Hepatocyte (in vitro differentiated cells): ENCODE measurements at regions not wholly inside any gene's neighbourhood (a gene's known extent, or its start where the extent isn't known, plus 50 kb on each side); places are given as distances from the start of the nearest gene placed in this dataset.

Experiments used
- DNase-seq: peaks from one replicate; pipeline ENCODE4 v3.0.0-alpha.2; 2016; ENCODE audit warnings: low spot score
- H2AFZ ChIP-seq: fragments of 200-600 bp; sonication (generic); 2 replicates; pipeline ENCODE4 v1.6.0; 2016; ENCODE audit warnings: antibody characterized with exemption, mild to moderate bottlenecking
- H3K27ac ChIP-seq: fragments of 200-600 bp; sonication (generic); 2 replicates; pipeline ENCODE4 v1.5.1; 2016; ENCODE audit warnings: mild to moderate bottlenecking
- H3K27me3 ChIP-seq: fragments of 200-600 bp; sonication (generic); 2 replicates; pipeline ENCODE4 v1.6.1; 2016
- H3K36me3 ChIP-seq: fragments of 200-600 bp; sonication (generic); replicated peaks from 2 replicates; pipeline ENCODE4 v1.5.1; 2016; ENCODE audit warnings: low read depth; ENCODE audit not compliant: insufficient read depth
- H3K4me1 ChIP-seq: fragments of 200-600 bp; sonication (generic); 2 replicates; pipeline ENCODE4 v1.5.1; 2016; ENCODE audit warnings: mild to moderate bottlenecking, moderate library complexity; ENCODE audit not compliant: insufficient read depth
- H3K4me2 ChIP-seq: fragments of 200-600 bp; sonication (generic); 2 replicates; pipeline ENCODE4 v1.6.0; 2016
- H3K4me3 ChIP-seq: fragments of 200-600 bp; sonication (generic); 2 replicates; pipeline ENCODE4 v1.5.1; 2016; ENCODE audit warnings: mild to moderate bottlenecking
- H3K79me2 ChIP-seq: fragments of 200-600 bp; sonication (generic); 2 replicates; pipeline ENCODE4 v1.6.0; 2017; ENCODE audit warnings: mild to moderate bottlenecking
- H3K9me2 ChIP-seq: fragments of 200-600 bp; sonication (generic); replicated peaks from 2 replicates; pipeline ENCODE4 v1.6.0; 2017; ENCODE audit warnings: mild to moderate bottlenecking; ENCODE audit not compliant: insufficient read depth
- H3K9me3 ChIP-seq: fragments of 200-600 bp; sonication (generic); 2 replicates; pipeline ENCODE4 v1.5.1; 2016; ENCODE audit warnings: low read depth, mild to moderate bottlenecking
- H4K20me1 ChIP-seq: fragments of 200-600 bp; sonication (generic); 2 replicates; pipeline ENCODE4 v1.6.0; 2016; ENCODE audit warnings: mild to moderate bottlenecking; ENCODE audit not compliant: insufficient read depth, poor library complexity, severe bottlenecking
- EZH2 ChIP-seq: fragments of 200-600 bp; sonication (generic); IDR thresholded peaks from 2 replicates; pipeline ENCODE4 v1.6.1; 2016; ENCODE audit warnings: antibody characterized with exemption, mild to moderate bottlenecking, borderline replicate concordance
- EZH2phosphoT487 ChIP-seq: fragments of 200-600 bp; sonication (generic); IDR thresholded peaks from one replicate; pipeline ENCODE4 v1.6.1; 2018; ENCODE audit warnings: antibody characterized with exemption, mild to moderate bottlenecking, low read depth, moderate library complexity; ENCODE audit not compliant: unreplicated experiment, severe bottlenecking
- WGBS: methylation state at CpG from one replicate; pipeline ENCODE4 v1.1.6; 2016; ENCODE audit warnings: low lambda C conversion rate; ENCODE audit errors: missing lambda C conversion rate; 5-methylcytosine and 5-hydroxymethylcytosine counted together
- TF ChIP-seq, protein P1 (sequence below): fragments of 200-600 bp; sonication (generic); IDR thresholded peaks from 2 replicates; pipeline ENCODE4 v1.5.1; 2016; ENCODE audit warnings: antibody characterized with exemption, mild to moderate bottlenecking; ENCODE audit not compliant: poor library complexity

DNA sequence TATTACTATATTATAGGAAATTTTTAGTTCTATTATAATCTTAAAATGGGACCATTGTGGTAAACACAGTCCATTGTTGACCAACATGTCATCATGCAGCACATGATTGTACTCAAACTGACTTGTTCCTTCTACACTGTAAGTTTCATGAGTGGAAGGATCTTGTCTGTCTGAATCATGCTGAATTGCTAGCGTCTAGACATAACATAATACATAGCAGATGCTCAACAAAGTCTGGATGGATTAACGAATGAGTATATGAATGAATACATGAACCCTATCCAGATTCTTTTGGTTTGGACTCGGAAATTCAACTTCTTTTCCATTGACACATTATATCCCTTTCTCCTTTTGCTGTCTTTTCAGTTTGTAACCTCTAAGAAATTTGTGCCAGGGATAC is 429.2 kb upstream of the SGCD start:
- H3K79me2 ChIP-seq = no peaks in the 10 kb centered on the region
- H3K27ac ChIP-seq = no peak overlapping the region
- H4K20me1 ChIP-seq = no peaks in the 10 kb centered on the region
- H3K36me3 ChIP-seq = no peaks in the 10 kb centered on the region
- DNase-seq = no peak
- H2AFZ ChIP-seq = no peak overlapping the region
- H3K9me2 ChIP-seq = no peaks in the 10 kb centered on the region
- TF ChIP-seq EZH2 (no peak), EZH2phosphoT487 (no peak)
- TF ChIP-seq, protein P1, sequence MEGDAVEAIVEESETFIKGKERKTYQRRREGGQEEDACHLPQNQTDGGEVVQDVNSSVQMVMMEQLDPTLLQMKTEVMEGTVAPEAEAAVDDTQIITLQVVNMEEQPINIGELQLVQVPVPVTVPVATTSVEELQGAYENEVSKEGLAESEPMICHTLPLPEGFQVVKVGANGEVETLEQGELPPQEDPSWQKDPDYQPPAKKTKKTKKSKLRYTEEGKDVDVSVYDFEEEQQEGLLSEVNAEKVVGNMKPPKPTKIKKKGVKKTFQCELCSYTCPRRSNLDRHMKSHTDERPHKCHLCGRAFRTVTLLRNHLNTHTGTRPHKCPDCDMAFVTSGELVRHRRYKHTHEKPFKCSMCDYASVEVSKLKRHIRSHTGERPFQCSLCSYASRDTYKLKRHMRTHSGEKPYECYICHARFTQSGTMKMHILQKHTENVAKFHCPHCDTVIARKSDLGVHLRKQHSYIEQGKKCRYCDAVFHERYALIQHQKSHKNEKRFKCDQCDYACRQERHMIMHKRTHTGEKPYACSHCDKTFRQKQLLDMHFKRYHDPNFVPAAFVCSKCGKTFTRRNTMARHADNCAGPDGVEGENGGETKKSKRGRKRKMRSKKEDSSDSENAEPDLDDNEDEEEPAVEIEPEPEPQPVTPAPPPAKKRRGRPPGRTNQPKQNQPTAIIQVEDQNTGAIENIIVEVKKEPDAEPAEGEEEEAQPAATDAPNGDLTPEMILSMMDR = no peak
- H3K4me2 ChIP-seq = no peak overlapping the region
- 75% methylated on average over 3 of the region's 3 CpGs for WGBS
- no peak overlapping the region for H3K4me3 ChIP-seq
- no peaks in the 10 kb centered on the region for H3K27me3 ChIP-seq
- no peaks in the 10 kb centered on the region for H3K9me3 ChIP-seq
- H3K4me1 ChIP-seq = no peaks in the 10 kb centered on the region

DNA sequence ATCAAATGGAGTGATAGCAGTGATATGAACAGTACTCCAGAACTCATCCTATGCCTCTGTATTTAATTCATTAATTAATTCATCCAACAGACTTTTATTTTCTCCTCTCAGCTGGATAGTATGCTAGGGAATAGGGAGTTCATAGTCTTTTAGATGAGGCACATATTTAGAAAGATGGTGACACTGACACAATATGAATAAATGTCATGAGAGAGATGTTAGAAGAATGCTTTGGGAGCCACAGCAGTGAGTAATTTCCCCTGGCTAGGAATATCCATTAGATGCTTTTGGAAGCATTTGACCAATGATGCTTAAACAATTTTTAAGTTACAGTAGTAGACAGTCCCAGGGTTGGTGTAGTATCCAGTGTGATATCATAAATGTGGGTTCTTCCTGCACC is 428.7 kb upstream of the SGCD start:
- TF ChIP-seq EZH2 (no peak), EZH2phosphoT487 (no peak)
- TF ChIP-seq, protein P1 = no peak
- DNase-seq = no peak
- Histone ChIP-seq H3K27me3 (no peaks in the 10 kb centered on the region), H4K20me1 (no peaks in the 10 kb centered on the region), H3K9me3 (no peaks in the 10 kb centered on the region), H3K9me2 (no peaks in the 10 kb centered on the region), H3K36me3 (no peaks in the 10 kb centered on the region), H3K4me1 (no peaks in the 10 kb centered on the region), H3K4me2 (no peak overlapping the region), H3K4me3 (no peak overlapping the region), H3K27ac (no peak overlapping the region), H2AFZ (no peak overlapping the region), H3K79me2 (no peaks in the 10 kb centered on the region)

DNA sequence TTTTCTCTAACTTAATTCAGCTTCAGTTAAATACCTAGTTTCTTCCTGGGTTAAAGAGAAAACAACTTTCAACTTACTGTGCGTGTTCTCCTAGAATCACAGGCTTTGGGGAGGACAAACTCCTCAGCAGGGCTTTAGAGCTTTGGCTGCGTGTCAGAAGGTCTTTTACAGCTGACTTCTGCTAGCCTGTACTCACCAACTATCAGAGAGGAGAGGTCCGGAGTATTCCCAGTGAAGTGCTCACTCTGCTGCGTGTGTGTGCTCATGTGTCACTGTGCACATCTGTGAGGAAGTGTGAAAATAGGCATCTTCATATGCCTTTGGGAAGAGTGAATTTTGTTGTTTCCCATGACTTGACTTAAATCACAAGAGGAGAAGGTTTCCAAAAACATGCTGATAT is 423.2 kb upstream of the SGCD start:
- no peak overlapping the region for H3K27ac ChIP-seq
- no peaks in the 10 kb centered on the region for H3K36me3 ChIP-seq
- 83% methylated on average over 4 of the region's 4 CpGs for WGBS
- no peaks in the 10 kb centered on the region for H3K4me1 ChIP-seq
- no peak for DNase-seq
- H3K4me3 ChIP-seq = no peak overlapping the region
- no peaks in the 10 kb centered on the region for H3K9me2 ChIP-seq
- H4K20me1 ChIP-seq = no peaks in the 10 kb centered on the region
- no peaks in the 10 kb centered on the region for H3K27me3 ChIP-seq
- no peak overlapping the region for H2AFZ ChIP-seq
- H3K79me2 ChIP-seq = no peaks in the 10 kb centered on the region
- H3K9me3 ChIP-seq = no peaks in the 10 kb centered on the region
- H3K4me2 ChIP-seq = no peak overlapping the region
- TF ChIP-seq, protein P1 = no peak
- no peak for TF ChIP-seq EZH2
- no peak for TF ChIP-seq EZH2phosphoT487

DNA sequence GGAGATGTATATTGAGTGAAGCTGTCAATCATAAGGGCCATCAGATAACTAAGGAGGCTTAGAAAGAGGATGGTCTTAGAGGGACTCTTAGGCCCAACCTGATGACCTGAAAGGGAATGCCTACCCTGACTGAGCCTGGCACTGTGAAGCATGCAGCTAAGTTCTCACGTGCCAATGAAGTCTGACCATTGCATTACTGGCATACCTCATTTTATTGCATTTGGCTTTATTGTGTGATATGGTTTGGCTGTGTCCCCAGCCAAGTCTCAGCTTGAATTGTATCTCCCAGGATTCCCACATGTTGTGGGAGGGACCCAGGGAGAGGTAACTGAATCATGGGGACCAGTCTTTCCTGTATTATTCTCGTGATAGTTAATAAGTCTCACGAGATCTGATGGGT is 421.6 kb upstream of the SGCD start:
- no peak overlapping the region for H3K27ac ChIP-seq
- H3K4me2 ChIP-seq = no peak overlapping the region
- H3K27me3 ChIP-seq = no peaks in the 10 kb centered on the region
- H3K4me1 ChIP-seq = no peaks in the 10 kb centered on the region
- DNase-seq = no peak
- H3K4me3 ChIP-seq = no peak overlapping the region
- no peaks in the 10 kb centered on the region for H3K36me3 ChIP-seq
- H3K79me2 ChIP-seq = no peaks in the 10 kb centered on the region
- H3K9me2 ChIP-seq = no peaks in the 10 kb centered on the region
- TF ChIP-seq, protein P1 = no peak
- TF ChIP-seq EZH2phosphoT487 (no peak), EZH2 (no peak)
- 87% methylated on average over 3 of the region's 3 CpGs for WGBS
- H3K9me3 ChIP-seq = no peaks in the 10 kb centered on the region
- no peak overlapping the region for H2AFZ ChIP-seq
- no peaks in the 10 kb centered on the region for H4K20me1 ChIP-seq
